ENCODE measurements at regions not wholly inside any gene's neighbourhood (a gene's known extent, or its start where the extent isn't known, plus 50 kb on each side); places are given as distances from the start of the nearest gene placed in this dataset.
"Not testable (repeated sequence)": the region's sequence is repeated elsewhere in the genome, so short reads cannot be mapped to it uniquely, and the experiment has no call there.

GRCh38 chr11:98277251-98277912 lies 743.4 kb upstream of the CNTN5 start:
- DNase-seq: no peak

GRCh38 chr11:98289617-98290263 lies 731.0 kb upstream of the CNTN5 start:
- DNase-seq: no peak

- DNase-seq: no peak
These were observed 724.5 kb upstream of the CNTN5 start for GRCh38 chr11:98296091-98296880.

DNA sequence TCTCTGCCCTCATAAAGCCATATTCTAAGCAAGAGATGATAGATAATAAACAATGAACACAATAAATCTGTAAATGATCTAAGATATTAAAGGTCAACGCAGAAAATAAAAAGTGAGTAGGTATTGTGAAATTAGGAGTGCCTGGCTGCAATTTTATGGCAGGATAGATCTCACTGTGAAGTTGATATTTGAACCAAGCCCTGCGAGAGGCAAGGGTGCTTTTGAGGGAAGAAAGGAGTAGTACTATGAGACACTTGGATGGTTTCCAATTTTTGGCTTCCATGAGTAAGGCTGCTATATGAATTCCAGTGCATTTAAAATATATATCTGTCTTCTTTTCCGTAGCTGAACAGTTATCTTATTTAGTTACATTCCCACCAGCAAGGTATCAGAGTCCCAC lies 720.0 kb upstream of the CNTN5 start:
- no peak for DNase-seq

DNA sequence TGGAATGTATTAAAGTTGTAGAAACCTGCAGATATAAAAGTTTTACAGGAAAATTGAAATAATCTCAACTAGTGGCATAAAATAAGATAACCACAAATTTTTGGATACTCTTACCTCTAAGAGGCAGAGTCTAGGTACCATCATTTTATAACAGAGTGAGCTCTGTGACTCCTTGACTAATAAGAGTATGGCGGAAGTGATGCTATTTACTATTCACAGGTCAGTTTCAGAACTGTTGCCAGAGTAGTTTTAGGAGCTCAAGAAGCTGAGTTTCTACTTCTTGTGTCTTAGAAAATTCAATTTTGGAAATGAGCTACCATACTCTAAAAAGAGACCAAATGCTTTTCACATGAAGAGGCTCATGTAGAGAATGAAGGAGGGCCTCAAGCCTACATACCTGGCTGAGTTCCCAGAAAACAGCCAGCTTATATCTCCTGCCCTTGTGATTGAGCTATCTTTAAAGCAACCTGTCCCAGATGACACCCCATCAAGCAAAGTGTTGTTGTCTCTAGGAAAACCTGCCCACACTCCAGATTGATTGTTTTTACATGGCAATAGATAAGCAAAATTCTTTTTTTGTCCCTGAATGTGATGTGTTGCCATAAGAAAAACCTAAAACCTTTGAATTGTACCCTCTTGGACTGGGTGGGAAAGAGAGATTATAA lies 712.8 kb upstream of the CNTN5 start:
- DNase-seq: no peak

DNA sequence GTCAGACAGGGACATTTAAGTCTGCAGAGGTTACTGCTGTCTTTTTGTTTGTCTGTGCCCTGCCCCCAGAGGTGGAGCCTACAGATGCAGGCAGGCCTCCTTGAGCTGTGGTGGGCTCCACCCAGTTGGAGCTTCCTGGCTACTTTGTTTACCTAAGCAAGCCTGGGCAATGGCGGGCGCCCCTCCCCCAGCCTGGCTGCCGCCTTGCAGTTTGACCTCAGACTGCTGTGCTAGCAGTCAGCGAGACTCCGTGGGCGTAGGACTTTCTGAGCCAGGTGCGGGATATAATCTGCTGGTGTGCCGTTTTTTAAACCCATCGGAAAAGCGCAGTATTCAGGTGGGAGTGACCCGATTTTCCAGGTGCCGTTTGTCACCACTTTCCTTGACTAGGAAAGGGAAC lies 690.4 kb upstream of the CNTN5 start:
- DNase-seq: not testable (repeated sequence)

DNA sequence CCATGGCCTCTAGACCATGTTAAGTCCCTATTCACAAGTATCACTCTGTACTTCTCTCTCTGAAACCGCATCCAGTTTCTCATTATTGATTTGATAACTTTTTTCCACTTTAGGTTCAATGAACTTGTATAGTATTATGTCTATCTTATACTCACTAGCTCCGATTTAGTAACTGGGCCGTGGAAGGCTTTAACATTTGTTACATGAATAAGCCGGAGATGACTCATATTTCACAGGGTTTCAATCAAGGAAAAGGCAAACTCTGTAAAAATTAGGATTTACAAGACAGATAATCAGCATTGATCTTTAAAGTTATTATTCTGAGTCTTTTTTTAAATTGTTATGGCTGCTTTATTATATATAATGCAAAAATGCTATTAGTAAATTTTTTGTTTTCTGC lies 662.2 kb upstream of the CNTN5 start:
- no peak for DNase-seq

DNA sequence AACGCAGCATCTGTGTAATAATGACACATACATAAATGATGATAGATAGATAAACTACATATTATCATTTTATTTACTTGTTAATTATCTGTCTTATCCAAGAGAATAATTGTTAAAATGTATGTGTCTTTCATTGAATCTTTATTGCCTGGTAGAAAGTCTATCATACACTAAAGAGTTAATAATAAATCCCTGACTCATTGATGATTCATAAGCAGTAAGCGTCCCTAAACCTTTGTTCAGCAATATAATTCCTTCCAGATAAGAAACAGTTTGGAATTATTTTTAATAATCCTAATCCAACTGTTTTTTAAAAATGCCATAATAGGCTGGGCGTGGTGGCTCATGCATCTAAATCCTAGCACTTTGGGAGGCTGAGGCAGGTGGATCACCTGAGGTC lies 655.6 kb upstream of the CNTN5 start:
- DNase-seq: no peak

DNA sequence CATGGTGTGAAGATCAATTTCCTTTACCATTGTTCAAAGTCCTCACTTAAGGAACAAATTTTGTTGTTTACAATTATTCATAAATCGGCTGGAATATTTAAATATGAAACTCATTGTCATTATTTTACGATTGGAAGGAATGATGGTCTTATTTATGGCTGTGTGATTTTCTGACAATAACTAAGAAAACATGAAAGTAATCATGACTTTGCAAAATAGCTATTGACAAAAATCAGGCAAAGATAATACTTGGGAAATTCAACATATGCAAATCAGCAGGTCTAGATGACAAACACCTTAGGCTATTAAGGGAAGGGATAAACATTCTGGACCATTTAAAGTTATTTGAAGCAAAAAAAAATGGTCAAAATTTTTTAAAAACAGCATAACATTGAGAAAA lies 654.8 kb upstream of the CNTN5 start:
- DNase-seq: no peak

DNA sequence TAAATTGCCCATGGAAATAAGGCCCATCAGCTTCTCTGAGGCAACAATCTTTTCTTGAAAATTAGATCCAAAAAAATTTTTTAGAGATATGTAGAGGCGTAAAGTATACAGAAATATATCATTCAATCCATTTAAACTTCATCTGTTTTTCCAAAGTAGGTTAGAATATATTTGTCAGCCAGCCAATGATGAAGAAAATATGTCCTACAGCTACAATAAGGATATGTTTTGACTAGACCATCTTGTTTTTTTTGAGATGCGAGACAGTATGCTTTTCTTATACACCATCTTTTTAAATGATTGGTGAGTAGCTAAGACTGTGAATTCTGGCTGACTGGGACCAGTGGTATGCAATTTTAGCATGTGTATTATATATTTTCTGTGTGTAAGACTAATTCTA lies 630.4 kb upstream of the CNTN5 start:
- DNase-seq: no peak

DNA sequence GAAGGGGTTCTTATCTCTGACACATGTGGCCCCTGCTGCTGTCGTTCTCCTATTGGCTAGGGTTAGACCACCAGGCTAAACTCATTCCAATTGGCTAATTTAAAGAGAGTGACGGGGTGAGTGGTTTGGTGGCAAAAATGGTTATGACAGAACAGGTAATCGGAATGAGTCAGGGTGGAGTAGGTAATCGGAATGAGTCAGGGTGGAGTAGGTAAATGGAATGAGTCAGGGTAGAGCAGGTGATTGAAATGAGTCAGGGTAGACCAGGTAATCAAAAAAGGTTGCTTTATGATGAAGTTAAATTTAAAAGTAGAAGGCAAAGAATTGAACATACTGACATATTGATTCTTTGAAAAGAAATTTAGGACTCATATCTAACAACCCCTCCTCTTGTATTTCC lies 626.2 kb upstream of the CNTN5 start:
- not testable (repeated sequence) for DNase-seq

DNA sequence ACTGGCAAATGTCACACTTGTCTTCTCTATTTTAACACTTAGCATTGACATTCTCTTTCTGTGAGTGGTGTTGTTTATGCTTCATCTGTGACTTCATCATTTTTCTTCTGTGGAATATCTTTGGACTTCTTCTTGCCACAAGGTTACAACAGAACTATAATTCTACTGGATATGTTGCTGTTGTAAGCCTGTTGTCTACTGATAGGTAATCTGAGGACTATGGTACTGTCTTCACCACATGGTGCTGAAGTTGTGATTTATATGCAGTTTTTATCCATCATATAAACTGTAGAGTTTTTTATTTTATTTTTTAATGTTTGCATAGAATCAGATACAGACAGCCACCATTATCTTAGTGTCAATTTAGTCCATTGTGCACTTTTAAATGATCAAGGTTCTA lies 622.2 kb upstream of the CNTN5 start:
- no peak for DNase-seq

- DNase-seq: no peak
These were observed 611.7 kb upstream of the CNTN5 start for GRCh38 chr11:98409069-98409468.

GRCh38 chr11:98411777-98412176 lies 609.0 kb upstream of the CNTN5 start:
- no peak for DNase-seq

DNA sequence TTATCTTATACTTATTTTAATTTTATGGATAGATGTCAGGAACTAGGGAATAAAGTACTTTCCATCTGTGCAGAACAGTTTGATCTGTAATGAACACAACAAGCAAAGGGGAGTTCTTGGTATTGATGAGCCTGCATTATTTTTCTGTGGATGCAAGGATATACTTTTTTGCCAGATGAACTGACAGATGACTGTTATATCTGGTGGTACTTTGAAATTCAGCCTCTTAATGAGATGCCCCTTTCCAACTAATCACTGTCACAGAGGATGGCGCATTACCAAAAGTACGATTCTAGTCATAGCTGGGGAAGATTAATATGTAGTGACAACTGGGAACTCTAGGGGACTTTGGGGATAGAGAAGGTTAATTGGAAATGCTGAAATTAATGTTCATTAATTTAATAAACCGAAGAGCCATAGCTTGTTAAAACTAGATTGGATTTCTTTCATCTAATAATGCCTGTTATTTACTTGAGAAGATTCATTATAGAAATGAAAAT lies 603.4 kb upstream of the CNTN5 start:
- no peak for DNase-seq

DNA sequence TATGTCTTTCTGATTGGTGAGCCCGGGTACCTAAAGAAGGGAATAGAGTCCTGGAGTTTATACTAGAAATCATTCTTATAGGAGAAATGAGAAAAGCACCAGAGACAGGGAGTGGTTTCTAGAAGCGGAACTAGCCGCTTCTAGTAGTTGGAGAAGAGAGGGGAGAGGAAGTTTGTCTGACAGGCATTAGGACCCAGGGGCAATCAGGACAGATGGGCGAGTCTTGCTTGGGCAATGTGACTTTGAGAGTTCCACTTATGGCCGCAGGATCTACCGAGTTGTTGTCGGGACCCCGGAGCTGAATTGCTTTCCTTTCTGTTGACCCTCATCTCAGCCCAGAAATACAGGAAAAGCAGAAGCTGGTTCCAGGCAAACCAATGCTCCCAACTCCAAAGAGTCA lies 596.8 kb upstream of the CNTN5 start:
- no peak for DNase-seq

GRCh38 chr11:98424773-98425172 lies 596.0 kb upstream of the CNTN5 start:
- DNase-seq: not testable (repeated sequence)

GRCh38 chr11:98431463-98432359 lies 589.0 kb upstream of the CNTN5 start:
- DNase-seq: no peak

DNA sequence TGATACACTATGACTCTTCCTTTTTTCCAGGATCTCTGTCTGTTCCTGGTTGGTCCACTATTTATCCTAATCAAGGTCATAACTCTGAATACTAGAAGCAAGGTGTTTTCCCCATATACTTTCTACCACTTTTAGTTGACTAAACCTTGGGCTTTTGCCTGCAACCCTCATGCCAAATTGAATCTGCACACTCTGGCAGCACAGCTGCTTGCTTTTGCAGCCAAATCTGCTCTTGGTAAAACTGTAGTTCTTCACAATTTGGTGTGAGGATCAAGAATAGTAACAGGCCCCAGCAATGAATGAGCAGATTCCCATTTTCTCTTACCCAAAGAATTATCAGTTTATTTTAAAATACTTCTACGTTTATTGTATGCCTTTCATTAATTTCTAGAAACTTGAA lies 586.5 kb upstream of the CNTN5 start:
- no peak for DNase-seq

DNA sequence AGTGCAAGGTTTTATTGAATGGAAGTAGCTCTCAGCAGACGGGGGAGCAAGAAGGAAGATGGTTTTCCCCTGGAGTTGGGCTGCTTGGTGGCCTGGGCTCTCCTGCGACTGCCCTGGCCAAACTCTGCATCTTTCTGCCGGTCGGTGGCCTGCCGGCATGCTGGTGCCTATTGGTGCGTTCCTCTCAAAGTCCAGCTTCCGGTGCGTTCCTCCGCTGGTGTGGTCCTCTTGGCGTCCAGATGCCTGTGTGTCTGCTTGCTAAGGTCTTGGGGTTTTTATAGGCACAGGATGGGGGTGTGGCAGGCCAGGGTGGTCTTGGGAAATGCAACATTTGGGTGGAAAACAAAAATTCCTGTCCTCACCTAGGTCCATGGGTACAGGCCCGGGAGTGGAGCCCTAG lies 567.4 kb upstream of the CNTN5 start:
- DNase-seq: no peak

- DNase-seq: no peak
These were observed 565.0 kb upstream of the CNTN5 start for GRCh38 chr11:98455500-98456307.

DNA sequence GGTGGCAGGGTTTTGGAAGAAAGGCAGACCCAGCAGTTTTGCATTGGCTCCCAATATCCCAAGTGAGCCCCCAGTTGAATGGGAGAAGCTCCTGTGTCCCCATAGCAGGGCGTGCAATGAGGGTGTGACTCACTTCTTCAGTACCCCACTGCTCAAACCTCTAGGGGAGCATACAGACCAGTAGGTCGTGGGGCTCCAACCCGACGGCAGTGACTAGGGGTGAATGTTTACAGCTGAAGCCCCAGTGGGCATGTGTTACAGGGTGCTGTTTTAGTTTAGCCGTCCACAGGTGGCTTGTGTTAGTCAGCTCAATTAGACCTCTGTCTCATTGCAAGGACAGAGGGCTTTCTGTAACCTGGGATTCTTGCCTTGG lies 564.5 kb upstream of the CNTN5 start:
- DNase-seq: no peak

Measured in islet precursor cell (in vitro differentiated cells).